ENCODE measurements at regions not wholly inside any gene's neighbourhood (a gene's known extent, or its start where the extent isn't known, plus 50 kb on each side); places are given as distances from the start of the nearest gene placed in this dataset.
"Not testable (repeated sequence)": the region's sequence is repeated elsewhere in the genome, so short reads cannot be mapped to it uniquely, and the experiment has no call there.

- no peak for TF ChIP-seq CTCF (IDR thresholded peaks at IDR 0.05; ENCODE audit: extremely low read depth, missing control alignments)
- no peak for DNase-seq (ENCODE audit: low spot score)
These were observed 118.9 kb upstream of the SMLR1 start for GRCh38 chr6:130708338-130708737.

GRCh38 chr6:130711641-130712040 lies 115.6 kb upstream of the SMLR1 start:
- not testable (repeated sequence) for DNase-seq (ENCODE audit: low spot score)

- TF ChIP-seq CTCF (IDR thresholded peaks at IDR 0.05; ENCODE audit: extremely low read depth, missing control alignments) = no peak
- no peak for DNase-seq (ENCODE audit: low spot score)
These were observed 114.1 kb upstream of the SMLR1 start for GRCh38 chr6:130713144-130713543.

GRCh38 chr6:130715058-130715457 lies 112.1 kb upstream of the SMLR1 start:
- TF ChIP-seq CTCF (IDR thresholded peaks at IDR 0.05; ENCODE audit: extremely low read depth, missing control alignments) = no peak
- DNase-seq (ENCODE audit: low spot score) = no peak

GRCh38 chr6:130716466-130716865 lies 110.7 kb upstream of the SMLR1 start:
- no peak for DNase-seq (ENCODE audit: low spot score)
- no peak for TF ChIP-seq CTCF (IDR thresholded peaks at IDR 0.05; ENCODE audit: extremely low read depth, missing control alignments)

- DNase-seq (ENCODE audit: low spot score) = no peak
These were observed 109.5 kb upstream of the SMLR1 start for GRCh38 chr6:130717657-130718056.

GRCh38 chr6:130720076-130720715 lies 107.0 kb upstream of the SMLR1 start:
- no peak for TF ChIP-seq CTCF (IDR thresholded peaks at IDR 0.05; ENCODE audit: extremely low read depth, missing control alignments)
- no peak for DNase-seq (ENCODE audit: low spot score)

More at GRCh38 chr6:130717657-130718056, 109.5 kb upstream of the SMLR1 start:
- no peak for TF ChIP-seq CTCF (IDR thresholded peaks at IDR 0.05; ENCODE audit: extremely low read depth, missing control alignments)

GRCh38 chr6:130724089-130724488 lies 103.1 kb upstream of the SMLR1 start:
- no peak for TF ChIP-seq CTCF (IDR thresholded peaks at IDR 0.05; ENCODE audit: extremely low read depth, missing control alignments)
- DNase-seq (ENCODE audit: low spot score) = no peak
